ENCODE measurements at regions not wholly inside any gene's neighbourhood (a gene's known extent, or its start where the extent isn't known, plus 50 kb on each side); places are given as distances from the start of the nearest gene placed in this dataset.

DNA sequence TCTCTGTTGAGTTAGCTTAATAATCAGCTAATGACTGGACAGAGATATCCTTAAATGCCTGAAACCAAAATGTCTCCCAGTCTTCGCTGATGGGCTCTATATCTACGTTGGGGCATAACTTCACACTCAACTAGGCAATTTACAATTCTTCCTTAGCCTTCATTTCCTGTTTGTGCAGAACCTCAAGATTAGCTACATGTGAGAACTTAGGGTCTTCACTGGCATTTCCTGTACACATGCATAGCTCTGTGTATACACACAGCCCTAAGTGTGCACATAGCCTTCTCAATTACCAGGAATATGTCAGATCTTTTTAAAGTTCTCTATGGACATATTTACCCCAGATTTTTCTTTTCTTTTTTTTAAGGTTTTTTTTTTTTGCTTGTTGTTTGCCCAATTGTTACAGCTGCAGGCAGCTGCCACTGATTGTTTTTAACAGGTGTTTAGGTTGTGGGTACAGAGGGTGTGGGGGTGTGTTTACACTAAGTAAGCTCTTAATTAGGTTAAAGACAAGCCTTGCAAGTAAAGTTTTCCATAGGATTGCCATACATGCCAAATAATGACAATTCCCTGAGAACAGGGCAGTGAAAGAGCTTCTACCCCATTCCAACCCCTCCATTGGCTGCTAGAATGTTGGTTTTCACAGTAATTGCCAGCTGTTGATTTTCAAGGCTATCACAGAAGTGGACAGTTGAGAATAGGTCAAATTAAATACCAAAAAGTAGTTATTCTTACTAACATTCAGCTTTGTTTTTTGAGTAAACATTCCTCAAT is 441.0 kb downstream of the TLE4 start:
- DNase-seq: no peak

- DNase-seq: no peak
Observed at GRCh38 chr9:80009204-80009603, 437.4 kb downstream of the TLE4 start.

- DNase-seq: no peak
Observed at GRCh38 chr9:80004714-80005113, 432.9 kb downstream of the TLE4 start.

GRCh38 chr9:79990536-79990935 is 418.8 kb downstream of the TLE4 start:
- no peak for DNase-seq

- DNase-seq: no peak
Observed at GRCh38 chr9:79989079-79989478, 417.3 kb downstream of the TLE4 start.

- DNase-seq: no peak
Observed at GRCh38 chr9:79988126-79988525, 416.4 kb downstream of the TLE4 start.

- DNase-seq: no peak
Observed at GRCh38 chr9:79986437-79986836, 414.7 kb downstream of the TLE4 start.

GRCh38 chr9:79985772-79986171 is 414.0 kb downstream of the TLE4 start:
- no peak for DNase-seq

- DNase-seq: no peak
Observed at GRCh38 chr9:79985264-79985663, 413.5 kb downstream of the TLE4 start.

GRCh38 chr9:79984429-79985067 is 412.8 kb downstream of the TLE4 start:
- no peak for DNase-seq

GRCh38 chr9:79980432-79980831 is 408.7 kb downstream of the TLE4 start:
- no peak for DNase-seq

DNA sequence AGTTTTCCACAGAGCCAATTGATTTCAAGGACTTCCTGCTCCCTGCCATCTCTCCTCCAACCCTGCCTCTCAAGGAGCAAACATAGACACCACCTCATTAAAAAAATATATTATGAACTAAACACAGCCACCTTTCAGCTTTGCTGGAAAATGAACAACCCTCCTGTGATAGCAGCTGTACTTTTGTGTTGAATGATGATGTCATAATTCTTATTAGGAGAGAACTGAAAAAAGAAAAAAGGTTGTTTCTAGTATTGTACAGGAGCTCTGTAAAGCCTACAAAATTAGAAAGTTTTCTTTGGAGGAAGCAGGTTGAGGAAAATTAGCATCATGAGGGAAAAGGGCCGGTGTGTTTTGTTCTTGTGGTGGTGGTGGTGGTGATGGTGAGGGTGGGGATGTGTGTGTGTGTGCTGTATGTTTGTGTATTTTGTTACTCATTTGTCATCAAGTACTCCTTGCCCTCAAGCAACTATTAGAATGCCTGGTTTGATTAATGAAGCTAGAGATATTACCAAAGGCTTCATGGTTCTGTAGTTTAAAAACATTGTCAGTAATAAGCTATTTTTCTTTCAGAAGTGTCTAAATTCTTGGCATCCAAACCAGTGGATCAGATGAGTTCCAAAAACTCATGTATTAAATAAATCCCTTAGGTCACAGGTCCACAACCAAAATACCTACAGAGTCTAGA is 405.9 kb downstream of the TLE4 start:
- DNase-seq: no peak

- DNase-seq: no peak
Observed at GRCh38 chr9:79977074-79977435, 405.3 kb downstream of the TLE4 start.

DNA sequence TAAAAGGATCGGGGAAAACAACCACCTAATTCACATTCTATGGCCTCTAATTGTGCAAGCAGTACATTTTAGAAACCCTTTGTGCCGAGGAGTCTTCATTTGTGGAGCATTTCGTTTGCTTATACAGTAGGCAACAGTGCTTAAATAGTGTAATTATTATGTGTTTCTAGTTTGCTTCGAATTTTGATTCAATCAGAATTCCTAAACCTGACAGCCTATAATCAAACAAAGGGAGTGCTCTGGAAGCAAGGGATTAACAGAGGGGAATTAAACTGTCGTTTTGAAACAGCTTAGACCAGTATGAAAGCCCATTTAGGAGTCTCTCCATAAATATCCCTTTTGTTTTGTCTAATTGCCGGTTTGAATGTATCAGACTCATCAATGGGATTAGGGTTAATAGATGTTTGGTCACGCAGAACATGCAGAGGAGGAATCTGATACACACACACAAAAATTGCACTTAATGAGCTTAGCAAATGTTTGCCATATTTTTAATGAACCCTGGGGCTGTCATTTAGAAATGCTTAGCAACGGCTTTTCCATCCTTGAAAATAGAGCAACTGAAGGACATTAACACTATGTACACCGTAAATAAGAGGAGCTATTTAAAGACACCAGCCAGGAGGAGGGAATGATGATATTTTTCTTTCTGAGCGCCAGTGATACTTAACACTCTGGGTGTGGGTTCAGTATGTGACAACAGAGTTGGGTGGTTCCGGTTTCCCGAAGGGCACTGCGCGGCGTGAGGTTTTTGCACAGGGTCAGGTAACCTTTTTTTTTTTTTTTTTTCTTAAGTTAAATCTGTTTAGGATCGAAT is 404.7 kb downstream of the TLE4 start:
- DNase-seq: no peak

- no peak for DNase-seq
Observed at GRCh38 chr9:79975621-79976256, 404.0 kb downstream of the TLE4 start.

DNA sequence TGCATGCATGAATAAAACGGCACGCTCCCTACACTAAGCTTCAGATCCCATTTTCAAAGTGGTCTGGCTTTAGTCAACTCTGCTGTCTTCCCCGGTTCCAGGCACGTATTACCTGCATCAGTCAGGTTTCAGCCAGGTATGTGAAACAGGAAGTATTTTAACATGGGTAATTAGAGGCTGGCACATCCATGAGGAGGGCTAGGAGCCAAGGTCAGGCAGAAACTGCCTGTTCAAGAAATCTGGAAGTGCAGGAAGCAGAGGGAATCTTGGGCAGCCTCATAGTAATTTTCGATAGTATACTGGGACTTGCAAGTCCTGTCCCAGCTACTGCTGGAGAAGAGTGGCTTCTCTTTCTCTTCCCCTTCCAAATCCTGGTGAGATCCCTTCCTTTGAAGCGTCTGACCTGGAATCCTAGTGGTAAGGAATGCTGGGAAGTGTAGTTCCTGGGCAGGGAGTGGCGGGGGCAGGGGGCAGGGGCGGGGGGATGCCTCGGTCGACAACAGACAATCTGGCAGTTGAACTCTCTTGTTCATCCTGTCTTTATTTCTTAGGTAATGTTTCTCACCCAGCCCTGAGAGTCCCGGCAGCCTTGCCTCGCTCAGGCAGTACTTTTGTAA is 403.1 kb downstream of the TLE4 start:
- DNase-seq: no peak

DNA sequence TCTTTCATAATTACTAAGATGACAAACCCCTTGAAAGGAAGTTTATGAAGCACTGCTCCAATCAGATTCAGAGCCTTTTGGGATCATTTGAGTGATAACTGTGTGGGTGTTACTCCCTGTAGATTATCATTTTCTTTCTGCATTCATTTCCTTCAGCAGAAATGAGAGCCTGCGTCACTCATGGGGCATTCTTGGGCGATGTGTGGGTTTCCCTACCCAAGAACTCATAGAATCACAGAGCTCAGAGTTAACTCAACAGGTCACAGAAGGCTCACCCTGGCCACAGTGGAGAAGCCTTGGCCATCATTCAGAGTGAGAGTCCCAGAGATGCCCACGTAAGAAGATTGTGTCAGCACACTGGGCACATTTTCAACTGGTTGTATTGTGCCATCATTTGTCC is 401.9 kb downstream of the TLE4 start:
- DNase-seq: no peak

- DNase-seq: no peak
Observed at GRCh38 chr9:79970146-79970425, 398.3 kb downstream of the TLE4 start.

DNA sequence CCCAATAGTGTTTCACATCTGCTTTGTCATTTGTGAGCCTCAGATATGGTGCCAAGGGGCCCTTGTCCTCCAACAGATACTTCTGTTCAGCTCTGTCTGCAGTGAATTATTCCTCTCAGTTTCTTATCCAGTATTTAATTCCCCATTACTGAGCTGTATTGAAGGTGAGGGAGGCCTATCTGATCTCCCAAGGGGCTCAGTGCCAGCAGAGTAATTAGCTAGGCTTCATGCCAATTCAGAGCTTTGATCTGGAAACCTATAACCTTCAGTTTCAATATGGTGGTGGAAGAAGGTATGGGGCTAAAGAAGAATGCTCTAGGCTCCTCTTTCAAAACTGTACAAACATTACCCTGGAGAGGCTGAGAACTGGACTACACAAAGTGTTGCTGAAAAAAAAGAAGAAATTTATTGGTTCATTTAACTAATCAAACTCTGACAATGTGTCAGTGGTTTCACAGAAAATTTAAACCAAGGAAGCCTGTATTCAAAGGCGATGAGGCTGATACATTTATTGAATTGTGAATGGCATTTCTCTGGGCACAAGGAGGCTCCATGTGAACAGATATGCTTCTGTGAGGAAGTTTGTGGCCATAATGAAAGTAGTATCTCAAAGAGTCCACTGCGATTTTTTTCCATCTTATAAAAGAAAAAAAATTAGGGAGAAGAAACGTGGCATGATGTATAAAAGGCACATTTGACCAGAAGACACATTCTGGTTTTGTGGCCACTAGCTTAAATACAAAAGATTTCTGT is 397.8 kb downstream of the TLE4 start:
- no peak for DNase-seq

DNA sequence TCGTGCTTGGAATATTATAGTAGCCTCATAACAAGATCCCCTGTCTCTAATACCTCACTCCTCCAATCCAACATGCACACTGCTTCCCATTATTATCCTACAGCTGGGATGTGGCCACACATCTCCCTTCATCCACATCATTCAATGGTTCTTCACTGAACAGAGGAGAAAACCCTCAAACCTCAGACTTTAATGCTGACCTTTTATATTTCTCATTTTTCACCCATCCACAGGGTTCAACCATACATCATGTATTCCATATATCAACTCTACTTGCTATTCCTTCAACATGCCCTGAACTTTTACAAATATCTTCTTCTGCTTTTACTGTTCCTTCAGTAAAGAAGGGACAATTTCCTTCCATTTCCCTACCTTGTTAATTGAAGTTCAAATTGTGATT is 396.8 kb downstream of the TLE4 start:
- DNase-seq: no peak

DNA sequence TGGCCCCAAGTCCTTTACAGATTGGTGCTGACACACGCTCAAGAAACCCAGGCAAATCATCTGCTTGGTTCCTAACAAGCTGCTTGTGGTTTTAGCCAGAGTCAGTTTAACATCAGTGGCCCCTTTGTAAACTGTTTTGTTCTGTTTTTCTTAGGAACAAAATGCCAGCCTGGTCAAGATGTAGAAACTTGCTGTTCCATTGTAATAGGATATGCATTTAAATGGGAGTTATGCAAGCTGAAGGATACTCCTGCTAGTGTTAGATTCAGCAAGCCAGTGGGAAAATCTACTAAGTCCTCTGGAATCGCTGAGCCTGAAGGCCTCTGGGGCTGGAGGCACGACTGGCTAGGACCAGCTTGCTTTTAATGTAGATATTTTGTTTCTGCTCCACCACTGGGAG is 391.1 kb downstream of the TLE4 start:
- DNase-seq: no peak

- DNase-seq: no peak
Observed at GRCh38 chr9:79962150-79962549, 390.4 kb downstream of the TLE4 start.

Data from activated naive CD4-positive, alpha-beta T cell (primary cell).